Stimulated activated naive CD8-positive, alpha-beta T cell treated with anti-CD3 and anti-CD28 coated beads, Interleukin-15, Interleukin-2, amounts not matched to agents 100 U/mL and 50 U/mL, for 24 hours (primary cell): ENCODE measurements at regions not wholly inside any gene's neighbourhood (a gene's known extent, or its start where the extent isn't known, plus 50 kb on each side); places are given as distances from the start of the nearest gene placed in this dataset.

Experiments
- ATAC-seq: fragments of 150-1000 bp; cut with Tn5 transposase; one replicate; pipeline ENCODE4 v1.10.0; 2021
- DNase-seq: peaks from one replicate; pipeline ENCODE4 v3.0.0; 2021

- DNase-seq (no peak), ATAC-seq (no peak)
These were observed 74.7 kb upstream of the ADAMTS16 start for GRCh38 chr5:5065472-5065871.

- DNase-seq (no peak), ATAC-seq (no peak)
These were observed 73.6 kb upstream of the ADAMTS16 start for GRCh38 chr5:5066276-5067186.

- DNase-seq (no peak), ATAC-seq (no peak)
These were observed 70.3 kb upstream of the ADAMTS16 start for GRCh38 chr5:5069851-5070250.

GRCh38 chr5:5071554-5071953, 68.6 kb upstream of the ADAMTS16 start:
- ATAC-seq (no peak), DNase-seq (no peak)

GRCh38 chr5:5077236-5077635, 62.9 kb upstream of the ADAMTS16 start:
- ATAC-seq (no peak), DNase-seq (no peak)

- DNase-seq, result no peak
- ATAC-seq, result no peak
These were observed 61.9 kb upstream of the ADAMTS16 start for GRCh38 chr5:5078009-5078897.

GRCh38 chr5:5079876-5080275, 60.3 kb upstream of the ADAMTS16 start:
- ATAC-seq (no peak), DNase-seq (no peak)

- no peak for ATAC-seq
These were observed 59.3 kb upstream of the ADAMTS16 start for GRCh38 chr5:5080790-5081189.

GRCh38 chr5:5085381-5085780, 54.7 kb upstream of the ADAMTS16 start:
- ATAC-seq, result no peak
- no peak for DNase-seq

More at GRCh38 chr5:5080790-5081189, 59.3 kb upstream of the ADAMTS16 start:
- DNase-seq, result no peak

- ATAC-seq, result no peak
- DNase-seq, result no peak
These were observed 50.1 kb upstream of the ADAMTS16 start for GRCh38 chr5:5089895-5090649.
